PC-9 (cell line): ENCODE measurements at regions not wholly inside any gene's neighbourhood (a gene's known extent, or its start where the extent isn't known, plus 50 kb on each side); places are given as distances from the start of the nearest gene placed in this dataset.

Experiments used
- CTCF ChIP-seq: fragments of 200-600 bp; sonication (generic); conservative IDR thresholded peaks from 2 replicates; pipeline ENCODE4 v1.6.1; 2017; ENCODE audit warnings: mixed run types, antibody characterized with exemption, mild to moderate bottlenecking, moderate library complexity
- EZH2 ChIP-seq: fragments of 200-600 bp; sonication (generic); IDR thresholded peaks from 2 replicates; pipeline ENCODE4 v1.8.0; 2017; ENCODE audit warnings: antibody characterized with exemption, low read depth

DNA sequence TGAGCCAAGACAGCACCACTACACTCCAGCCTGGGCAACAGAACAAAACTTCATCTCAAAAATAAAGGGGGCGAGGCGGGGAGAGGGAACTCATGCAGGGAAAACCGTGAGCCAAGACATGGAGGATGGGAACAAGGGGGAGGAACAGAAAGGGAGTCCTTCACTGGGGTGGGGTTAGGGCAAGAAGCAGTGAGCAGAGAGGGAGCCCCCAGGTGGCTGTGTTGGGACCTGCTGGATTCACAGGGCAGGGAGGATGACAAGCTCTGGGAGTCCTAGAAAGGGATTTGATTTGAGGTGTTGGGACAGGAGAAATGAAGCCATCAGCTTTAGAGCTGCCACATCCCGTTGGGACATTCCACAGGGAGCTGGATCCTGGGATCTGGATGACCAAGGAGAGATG, 90.6 kb upstream of the TOP1 start:
- no peak for TF ChIP-seq CTCF
- TF ChIP-seq EZH2: no peak
